ENCODE measurements at regions not wholly inside any gene's neighbourhood (a gene's known extent, or its start where the extent isn't known, plus 50 kb on each side); places are given as distances from the start of the nearest gene placed in this dataset.

GRCh38 chr2:184527058-184527457, 71.3 kb upstream of the ZNF804A start:
- no peaks in the 10 kb centered on the region for H3K4me1 ChIP-seq
- H3K36me3 ChIP-seq, result no peaks in the 10 kb centered on the region
- no peak for DNase-seq
- intact Hi-C loops (cut with DNase I; ENCODE audit: low total_unique reads), result no loop called here
- H3K9me3 ChIP-seq, result peaks cover 0 to 71% (median 44%) of the 10 kb centered on the region in 4 donors
- no peaks in the 10 kb centered on the region for H3K27me3 ChIP-seq
- H3K4me3 ChIP-seq, result no peak overlapping the region
- H3K27ac ChIP-seq, result no peak overlapping the region
- TF ChIP-seq EP300 (IDR thresholded peaks at IDR 0.05) (no peak), CTCF (IDR thresholded peaks at IDR 0.05) (no peak), POLR2AphosphoS5 (IDR thresholded peaks at IDR 0.05) (no peak), POLR2A (IDR thresholded peaks at IDR 0.05) (no peak)

GRCh38 chr2:184528119-184528518, 70.2 kb upstream of the ZNF804A start:
- H3K27me3 ChIP-seq, result no peaks in the 10 kb centered on the region
- intact Hi-C loops (cut with DNase I; ENCODE audit: low total_unique reads), result no loop called here
- H3K4me1 ChIP-seq, result no peaks in the 10 kb centered on the region
- no peaks in the 10 kb centered on the region for H3K36me3 ChIP-seq
- no peak for DNase-seq
- TF ChIP-seq CTCF (IDR thresholded peaks at IDR 0.05) (no peak), EP300 (IDR thresholded peaks at IDR 0.05) (no peak), POLR2AphosphoS5 (IDR thresholded peaks at IDR 0.05) (no peak), POLR2A (IDR thresholded peaks at IDR 0.05) (no peak)
- H3K9me3 ChIP-seq, result peaks cover 0 to 71% (median 44%) of the 10 kb centered on the region in 4 donors
- H3K4me3 ChIP-seq, result no peak overlapping the region
- H3K27ac ChIP-seq, result no peak overlapping the region
- 48 to 70% (median 61%) methylated on average over 2 of the region's 2 CpGs for WGBS, 5 donors

- peaks cover 0 to 54% (median 40%) of the 10 kb centered on the region in 4 donors for H3K9me3 ChIP-seq
- no peaks in the 10 kb centered on the region for H3K4me1 ChIP-seq
- intact Hi-C loops (cut with DNase I; ENCODE audit: low total_unique reads), result no loop called here
- no peak overlapping the region for H3K4me3 ChIP-seq
- H3K36me3 ChIP-seq, result no peaks in the 10 kb centered on the region
- H3K27me3 ChIP-seq, result no peaks in the 10 kb centered on the region
- no peak for DNase-seq
- TF ChIP-seq CTCF (IDR thresholded peaks at IDR 0.05) (no peak), POLR2A (IDR thresholded peaks at IDR 0.05) (no peak), EP300 (IDR thresholded peaks at IDR 0.05) (no peak), POLR2AphosphoS5 (IDR thresholded peaks at IDR 0.05) (no peak)
- H3K27ac ChIP-seq, result no peak overlapping the region
- 82 to 92% (median 88%) methylated on average over 5 to 7 of the region's 7 CpGs for WGBS, 5 donors
These were observed 68.1 kb upstream of the ZNF804A start for GRCh38 chr2:184530239-184530638.

- Histone ChIP-seq H3K27me3 (no peaks in the 10 kb centered on the region), H3K36me3 (no peaks in the 10 kb centered on the region), H3K4me1 (no peaks in the 10 kb centered on the region), H3K27ac (no peak overlapping the region), H3K4me3 (no peak overlapping the region), H3K9me3 (peaks cover 0 to 49% (median 40%) of the 10 kb centered on the region in 4 donors)
- no peak for DNase-seq
- TF ChIP-seq CTCF (IDR thresholded peaks at IDR 0.05), result no peak
- no peak for TF ChIP-seq EP300 (IDR thresholded peaks at IDR 0.05)
- intact Hi-C loops (cut with DNase I; ENCODE audit: low total_unique reads), result no loop called here
- 90 to 96% (median 95%) methylated on average over 6 of the region's 6 CpGs for WGBS, 5 donors
These were observed 67.4 kb upstream of the ZNF804A start for GRCh38 chr2:184530959-184531358.
